ENCODE measurements at regions not wholly inside any gene's neighbourhood (a gene's known extent, or its start where the extent isn't known, plus 50 kb on each side); places are given as distances from the start of the nearest gene placed in this dataset.

DNA sequence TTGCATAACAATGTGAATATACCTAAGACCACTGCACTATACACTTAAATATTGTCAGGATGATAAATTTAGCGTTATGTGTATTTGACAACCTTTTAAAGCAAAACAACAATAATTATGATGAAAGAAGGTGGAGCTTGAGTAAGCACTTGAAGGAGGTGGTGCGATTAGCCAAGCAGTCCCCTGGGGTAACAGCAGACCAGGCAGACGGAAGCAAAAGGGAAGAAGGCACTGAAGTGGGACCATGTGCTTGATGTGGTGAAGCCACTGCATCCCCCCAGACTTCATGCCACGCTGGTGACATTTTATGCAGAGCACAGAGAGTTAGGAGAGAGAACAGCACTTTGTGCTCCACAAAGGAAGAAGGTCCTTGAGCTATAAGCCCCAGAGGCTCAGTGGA lies 58.3 kb upstream of the ZNF507 start:
- Histone ChIP-seq H3K79me2 (ENCODE audit: control insufficient read depth, insufficient read depth, low read length, poor library complexity) (no peaks in the 10 kb centered on the region), H4K91ac (ENCODE audit: low read depth, low read length) (no peak overlapping the region), H4K12ac (ENCODE audit: low read depth, low read length) (no peak overlapping the region), H2BK5ac (ENCODE audit: low read depth, low read length, poor library complexity) (no peak overlapping the region), H3K14ac (ENCODE audit: low read length) (no peak overlapping the region), H3K27ac (ENCODE audit: low read depth, low read length) (no peak overlapping the region), H3K4me2 (ENCODE audit: low read length) (no peak overlapping the region), H3K4me1 (ENCODE audit: control insufficient read depth in 1 of 2, insufficient read depth in 2 of 2, low read length in 2 of 2) (no peaks in the 10 kb centered on the region), H3K36me3 (ENCODE audit: control insufficient read depth in 1 of 2, insufficient read depth in 2 of 2, low read length in 2 of 2) (no peaks in the 10 kb centered on the region), H3K4me3 (ENCODE audit: low read depth, low read length) (no peak overlapping the region), H3K9me3 (ENCODE audit: insufficient read depth, low read depth, low read length) (no peaks in the 10 kb centered on the region), H2BK120ac (ENCODE audit: insufficient read depth, low read length, poor library complexity) (no peak overlapping the region), H3K23ac (ENCODE audit: low read length) (no peak overlapping the region), H4K8ac (ENCODE audit: low read depth, low read length) (no peak overlapping the region), H3K4ac (ENCODE audit: low read depth, low read length) (no peak overlapping the region), H2BK12ac (ENCODE audit: low read length) (no peak overlapping the region), H2AK5ac (ENCODE audit: low read length) (no peak overlapping the region), H3K79me1 (ENCODE audit: low read length) (no peaks in the 10 kb centered on the region), H3K9ac (ENCODE audit: low read length) (no peak overlapping the region), H3K27me3 (ENCODE audit: insufficient read depth, low read length) (no peaks in the 10 kb centered on the region), H3K18ac (ENCODE audit: low read length) (no peak overlapping the region), H2AFZ (ENCODE audit: insufficient read depth, low read length, poor library complexity) (no peak overlapping the region)
- DNase-seq = no peak
- WGBS (ENCODE audit: extremely low coverage, insufficient coverage, insufficient read length) = no CpG with 5 or more reads among the region's 4 CpGs

DNA sequence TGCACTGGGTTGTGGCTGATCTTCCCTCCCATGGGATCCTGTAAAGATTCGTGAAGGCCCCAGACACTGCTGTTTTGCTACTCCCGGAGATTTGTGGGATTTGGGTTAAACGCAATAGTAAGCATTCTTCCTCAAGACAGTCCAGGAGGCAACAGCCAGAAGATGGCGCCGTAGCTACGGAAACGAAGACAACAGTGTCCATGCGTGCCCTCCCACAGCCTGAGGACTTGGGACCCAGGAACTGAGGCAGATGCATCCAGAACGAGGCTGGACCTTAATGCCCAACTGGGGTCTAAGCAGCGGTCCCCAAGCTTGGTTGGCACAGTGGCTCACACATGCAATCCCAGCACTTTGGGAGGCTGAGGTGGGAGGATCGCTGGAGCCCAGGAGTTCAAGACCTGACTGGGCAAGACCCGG lies 57.6 kb upstream of the ZNF507 start:
- Histone ChIP-seq H3K23ac (ENCODE audit: low read length) (no peak overlapping the region), H3K36me3 (ENCODE audit: control insufficient read depth in 1 of 2, insufficient read depth in 2 of 2, low read length in 2 of 2) (no peaks in the 10 kb centered on the region), H3K9ac (ENCODE audit: low read length) (no peak overlapping the region), H3K4me1 (ENCODE audit: control insufficient read depth in 1 of 2, insufficient read depth in 2 of 2, low read length in 2 of 2) (no peaks in the 10 kb centered on the region), H3K27ac (ENCODE audit: low read depth, low read length) (no peak overlapping the region), H4K8ac (ENCODE audit: low read depth, low read length) (no peak overlapping the region), H2BK5ac (ENCODE audit: low read depth, low read length, poor library complexity) (no peak overlapping the region), H2BK12ac (ENCODE audit: low read length) (no peak overlapping the region), H3K79me1 (ENCODE audit: low read length) (no peaks in the 10 kb centered on the region), H3K4me3 (ENCODE audit: low read depth, low read length) (no peak overlapping the region), H4K12ac (ENCODE audit: low read depth, low read length) (no peak overlapping the region), H3K4ac (ENCODE audit: low read depth, low read length) (no peak overlapping the region), H4K91ac (ENCODE audit: low read depth, low read length) (no peak overlapping the region), H3K9me3 (ENCODE audit: insufficient read depth, low read depth, low read length) (no peaks in the 10 kb centered on the region), H2BK120ac (ENCODE audit: insufficient read depth, low read length, poor library complexity) (no peak overlapping the region), H2AFZ (ENCODE audit: insufficient read depth, low read length, poor library complexity) (no peak overlapping the region), H3K18ac (ENCODE audit: low read length) (no peak overlapping the region), H3K14ac (ENCODE audit: low read length) (no peak overlapping the region), H3K79me2 (ENCODE audit: control insufficient read depth, insufficient read depth, low read length, poor library complexity) (no peaks in the 10 kb centered on the region), H3K27me3 (ENCODE audit: insufficient read depth, low read length) (no peaks in the 10 kb centered on the region), H2AK5ac (ENCODE audit: low read length) (no peak overlapping the region), H3K4me2 (ENCODE audit: low read length) (no peak overlapping the region)
- peak; percentile 52 to 75 for DNase-seq
- no CpG with 5 or more reads among the region's 12 CpGs for WGBS (ENCODE audit: extremely low coverage, insufficient coverage, insufficient read length)

DNA sequence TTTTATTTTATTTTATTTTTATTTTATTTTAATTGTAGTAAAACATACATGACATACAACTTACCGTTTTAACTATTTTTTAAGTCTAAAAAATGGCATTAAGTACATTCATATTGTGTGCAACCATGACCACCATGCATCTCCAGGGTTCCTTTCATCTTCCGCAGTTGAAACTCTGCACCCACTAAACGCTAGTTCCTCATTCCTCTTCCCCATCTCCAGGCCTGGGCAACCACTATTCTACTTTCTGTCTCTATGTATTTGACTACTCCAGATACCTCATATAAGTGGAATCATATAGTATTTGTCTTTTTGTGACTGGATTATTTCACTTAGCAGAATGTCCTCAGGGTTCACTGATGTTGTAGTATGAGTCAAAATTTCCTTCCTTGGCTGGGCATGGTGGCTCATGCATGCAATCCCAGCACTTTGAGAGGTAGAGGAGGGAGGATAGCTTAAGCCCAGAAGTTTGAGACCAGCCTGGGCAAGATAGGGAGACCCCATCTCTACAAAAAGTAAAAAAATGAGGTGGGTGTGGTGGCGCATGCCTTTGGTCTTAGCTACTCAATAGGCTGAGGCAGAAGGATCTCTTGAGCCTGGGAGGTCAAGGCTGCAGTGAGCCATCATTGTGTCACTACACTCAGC lies 55.7 kb upstream of the ZNF507 start:
- no peaks in the 10 kb centered on the region for H3K79me1 ChIP-seq (ENCODE audit: low read length)

DNA sequence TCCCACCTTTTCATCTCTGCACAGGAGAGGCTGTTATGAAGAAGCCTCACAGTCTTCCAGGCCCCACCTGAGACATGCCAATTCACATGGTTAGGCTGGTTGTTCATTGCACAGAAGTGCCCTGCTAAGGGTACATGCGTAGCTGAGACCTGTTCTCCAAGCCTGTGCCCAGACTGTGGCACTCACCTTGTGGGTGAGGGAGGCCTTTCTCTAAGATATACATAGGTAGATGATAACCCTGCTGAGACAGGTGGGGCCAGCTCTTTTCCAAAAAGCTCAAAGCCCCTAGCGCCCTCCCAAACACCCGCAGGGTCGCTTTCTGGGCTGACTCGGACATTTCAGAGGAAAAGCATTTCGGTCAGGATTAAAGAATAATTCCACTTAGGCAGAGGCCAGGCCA lies 53.5 kb upstream of the ZNF507 start:
- no peak for DNase-seq

More for the DNA sequence above, 55.7 kb upstream of the ZNF507 start:
- Histone ChIP-seq H2BK120ac (ENCODE audit: insufficient read depth, low read length, poor library complexity) (no peak overlapping the region), H3K23ac (ENCODE audit: low read length) (no peak overlapping the region), H4K91ac (ENCODE audit: low read depth, low read length) (no peak overlapping the region), H2AFZ (ENCODE audit: insufficient read depth, low read length, poor library complexity) (no peak overlapping the region), H3K27ac (ENCODE audit: low read depth, low read length) (no peak overlapping the region), H4K12ac (ENCODE audit: low read depth, low read length) (no peak overlapping the region), H3K4ac (ENCODE audit: low read depth, low read length) (no peak overlapping the region), H2BK5ac (ENCODE audit: low read depth, low read length, poor library complexity) (no peak overlapping the region), H3K4me3 (ENCODE audit: low read depth, low read length) (no peak overlapping the region), H3K18ac (ENCODE audit: low read length) (no peak overlapping the region), H3K79me2 (ENCODE audit: control insufficient read depth, insufficient read depth, low read length, poor library complexity) (no peaks in the 10 kb centered on the region), H3K4me2 (ENCODE audit: low read length) (no peak overlapping the region), H3K36me3 (ENCODE audit: control insufficient read depth in 1 of 2, insufficient read depth in 2 of 2, low read length in 2 of 2) (no peaks in the 10 kb centered on the region), H3K14ac (ENCODE audit: low read length) (no peak overlapping the region), H3K4me1 (ENCODE audit: control insufficient read depth in 1 of 2, insufficient read depth in 2 of 2, low read length in 2 of 2) (no peaks in the 10 kb centered on the region), H2BK12ac (ENCODE audit: low read length) (no peak overlapping the region), H4K8ac (ENCODE audit: low read depth, low read length) (no peak overlapping the region), H2AK5ac (ENCODE audit: low read length) (no peak overlapping the region), H3K9ac (ENCODE audit: low read length) (no peak overlapping the region), H3K9me3 (ENCODE audit: insufficient read depth, low read depth, low read length) (no peaks in the 10 kb centered on the region), H3K27me3 (ENCODE audit: insufficient read depth, low read length) (no peaks in the 10 kb centered on the region)
- WGBS (ENCODE audit: extremely low coverage, insufficient coverage, insufficient read length) = no CpG with 5 or more reads among the region's 4 CpGs
- DNase-seq = no peak

More for the DNA sequence above, 53.5 kb upstream of the ZNF507 start:
- H3K4me3 ChIP-seq (ENCODE audit: low read depth, low read length) = no peak overlapping the region
- H2BK120ac ChIP-seq (ENCODE audit: insufficient read depth, low read length, poor library complexity) = no peak overlapping the region
- H3K27ac ChIP-seq (ENCODE audit: low read depth, low read length) = no peak overlapping the region
- H3K9ac ChIP-seq (ENCODE audit: low read length) = no peak overlapping the region
- no peak overlapping the region for H3K14ac ChIP-seq (ENCODE audit: low read length)
- H3K79me1 ChIP-seq (ENCODE audit: low read length) = no peaks in the 10 kb centered on the region
- no peaks in the 10 kb centered on the region for H3K79me2 ChIP-seq (ENCODE audit: control insufficient read depth, insufficient read depth, low read length, poor library complexity)
- no peak overlapping the region for H3K23ac ChIP-seq (ENCODE audit: low read length)
- H2BK12ac ChIP-seq (ENCODE audit: low read length) = no peak overlapping the region
- H3K36me3 ChIP-seq (ENCODE audit: control insufficient read depth in 1 of 2, insufficient read depth in 2 of 2, low read length in 2 of 2) = no peaks in the 10 kb centered on the region
- H3K4me2 ChIP-seq (ENCODE audit: low read length) = no peak overlapping the region
- no peak overlapping the region for H4K12ac ChIP-seq (ENCODE audit: low read depth, low read length)
- H2BK5ac ChIP-seq (ENCODE audit: low read depth, low read length, poor library complexity) = no peak overlapping the region
- H3K18ac ChIP-seq (ENCODE audit: low read length) = no peak overlapping the region
- H2AFZ ChIP-seq (ENCODE audit: insufficient read depth, low read length, poor library complexity) = no peak overlapping the region
- no CpG with 5 or more reads among the region's 6 CpGs for WGBS (ENCODE audit: extremely low coverage, insufficient coverage, insufficient read length)
- H3K4me1 ChIP-seq (ENCODE audit: control insufficient read depth in 1 of 2, insufficient read depth in 2 of 2, low read length in 2 of 2) = no peaks in the 10 kb centered on the region
- no peak overlapping the region for H2AK5ac ChIP-seq (ENCODE audit: low read length)
- H3K4ac ChIP-seq (ENCODE audit: low read depth, low read length) = no peak overlapping the region
- H4K8ac ChIP-seq (ENCODE audit: low read depth, low read length) = no peak overlapping the region
- H4K91ac ChIP-seq (ENCODE audit: low read depth, low read length) = no peak overlapping the region
- H3K27me3 ChIP-seq (ENCODE audit: insufficient read depth, low read length) = no peaks in the 10 kb centered on the region
- H3K9me3 ChIP-seq (ENCODE audit: insufficient read depth, low read depth, low read length) = peaks cover 2% of the 10 kb centered on the region
